HCT116 (cell line): ENCODE measurements at regions not wholly inside any gene's neighbourhood (a gene's known extent, or its start where the extent isn't known, plus 50 kb on each side); places are given as distances from the start of the nearest gene placed in this dataset.

Source experiments
- ATAC-seq: fragments of 200-7000 bp; cut with Tn5 transposase; 2 replicates; pipeline ENCODE4 v1.9.1; 2020; ENCODE audit warnings: mild to moderate bottlenecking, moderate library complexity
- BruUV-seq: library from RNA; stranded (reverse); fragments of 400-500 nt; replicated peaks from 2 replicates; lab custom pipeline; 2021; lab: Mats Ljungman, UMichigan
- CTCF ChIA-PET: fragments of 300-600 bp; sonication (Branson Sonifier 250); formaldehyde crosslinking; loops from one replicate; lab custom pipeline; 2021; ENCODE audit warnings: antibody characterized with exemption; lab: Charles Lee
- POLR2A ChIA-PET: fragments of 300-600, 350-600 bp; sonication (Branson Sonifier 250); formaldehyde crosslinking; loops from one replicate; lab custom pipeline; 2021; ENCODE audit warnings: antibody characterized with exemption; lab: Charles Lee
- RAD21 ChIA-PET, 2 experiments: fragments of 300-600 bp; sonication (Branson Sonifier 250); formaldehyde crosslinking; loops; one replicate each; lab custom pipeline; 2023; ENCODE audit warnings: low total read pairs in 2 of 2; ENCODE audit not compliant: uncharacterized antibody in 2 of 2, unreplicated experiment in 2 of 2, low non-redundant PET in 1 of 2; lab: Charles Lee
- DNase-seq: peaks from one replicate; pipeline ENCODE4 v3.0.0-alpha.2; 2010; ENCODE audit warnings: low read depth, low spot score
- H2AFZ ChIP-seq: fragments of 200-600 bp; shearing (Covaris generic), sonication (generic); 2 replicates; pipeline ENCODE4 v1.6.1; 2017; ENCODE audit warnings: low read depth, mixed run types, mixed read lengths, antibody characterized with exemption, low read length; ENCODE audit not compliant: poor library complexity, severe bottlenecking
- H3K27ac ChIP-seq: 2 replicates; pipeline ENCODE4 v1.5.1; 2012; ENCODE audit warnings: low read depth, low read length
- H3K27me3 ChIP-seq: fragments of 200-600 bp; sonication (generic); 2 replicates; pipeline ENCODE4 v1.6.1; 2016; ENCODE audit warnings: mixed run types, low read length, mixed read lengths; ENCODE audit not compliant: insufficient read depth
- H3K36me3 ChIP-seq, 2 experiments: fragments of 200-500 bp in 1 of 2; fragments of 200-600 bp in 1 of 2; sonication (Bioruptor generic) in 1 of 2; sonication (generic) in 1 of 2; 2 replicates each; pipeline versions ENCODE4 v1.5.1 to v1.6.1; 2014 to 2016; ENCODE audit warnings: low read length in 2 of 2, inconsistent platforms in 1 of 2, mixed read lengths in 1 of 2, mixed run types in 1 of 2; ENCODE audit not compliant: insufficient read depth in 2 of 2, control insufficient read depth in 1 of 2
- H3K4me1 ChIP-seq, 2 experiments: fragments of 200-600 bp in 1 of 2; sonication (generic) in 1 of 2; 2 replicates each; pipeline versions ENCODE4 v1.5.1 to v1.6.1; 2012 to 2017; ENCODE audit warnings: low read length in 2 of 2, inconsistent platforms in 1 of 2, mild to moderate bottlenecking in 1 of 2, mixed read lengths in 1 of 2, mixed run types in 1 of 2, moderate library complexity in 1 of 2; ENCODE audit not compliant: insufficient read depth in 2 of 2, control insufficient read depth in 1 of 2
- H3K4me2 ChIP-seq: fragments of 200-600 bp; sonication (generic); 2 replicates; pipeline ENCODE4 v1.6.1; 2017; ENCODE audit warnings: mixed run types, low read length, mixed read lengths
- H3K4me3 ChIP-seq, 2 experiments: fragments of 200-600 bp in 1 of 2; sonication (generic) in 1 of 2; replicated peaks in 1 of 2; 2 replicates each; pipeline ENCODE4 v1.5.1; 2011 to 2016; ENCODE audit warnings: low read length in 2 of 2, control low read depth in 1 of 2, low read depth in 1 of 2, mild to moderate bottlenecking in 1 of 2, mixed read lengths in 1 of 2, mixed run types in 1 of 2
- H3K79me2 ChIP-seq: fragments of 200-600 bp; sonication (generic); 2 replicates; pipeline ENCODE4 v1.6.1; 2017; ENCODE audit warnings: mild to moderate bottlenecking, mixed run types, low read length, moderate library complexity, mixed read lengths; ENCODE audit not compliant: insufficient read depth
- H3K9ac ChIP-seq: fragments of 200-600 bp; sonication (generic); 2 replicates; pipeline ENCODE4 v1.6.1; 2016; ENCODE audit warnings: low read length, mixed read lengths
- H3K9me2 ChIP-seq: fragments of 200-600 bp; sonication (generic), shearing (Covaris generic); 2 replicates; pipeline ENCODE4 v1.6.1; 2017; ENCODE audit warnings: mixed run types, mild to moderate bottlenecking, moderate library complexity; ENCODE audit not compliant: insufficient read depth
- H3K9me3 ChIP-seq, 2 experiments: fragments of 200-500 bp in 1 of 2; fragments of 200-600 bp in 1 of 2; sonication (Bioruptor generic) in 1 of 2; sonication (generic) in 1 of 2; 2 replicates each; pipeline ENCODE4 v1.6.1; 2014 to 2017; ENCODE audit warnings: low read length in 2 of 2, mixed read lengths in 2 of 2, inconsistent platforms in 1 of 2, low read depth in 1 of 2, mild to moderate bottlenecking in 1 of 2, mixed run types in 1 of 2, moderate library complexity in 1 of 2; ENCODE audit not compliant: control insufficient read depth in 1 of 2, insufficient read depth in 1 of 2
- H4K20me1 ChIP-seq: fragments of 200-600 bp; sonication (generic), shearing (Covaris generic); 2 replicates; pipeline ENCODE4 v1.6.1; 2017; ENCODE audit warnings: mixed run types, mild to moderate bottlenecking, moderate library complexity; ENCODE audit not compliant: insufficient read depth
- EGR1 ChIP-seq: IDR thresholded peaks from 2 replicates; pipeline ENCODE4 v1.6.1; 2012; ENCODE audit warnings: low read depth
- POLR2AphosphoS5 ChIP-seq: IDR thresholded peaks from 2 replicates; pipeline ENCODE4 v1.6.1; 2011; ENCODE audit warnings: mild to moderate bottlenecking, low read depth, low read length, moderate library complexity
- RAD21 ChIP-seq: IDR thresholded peaks from 2 replicates; pipeline ENCODE4 v1.6.1; 2012; ENCODE audit warnings: low read depth, mild to moderate bottlenecking
- SIN3A ChIP-seq: IDR thresholded peaks from 2 replicates; pipeline ENCODE4 v1.6.1; 2012; ENCODE audit warnings: low read depth
- SRF ChIP-seq: IDR thresholded peaks from 2 replicates; pipeline ENCODE4 v1.6.1; 2012; ENCODE audit warnings: low read depth
- TCF7L2 ChIP-seq: IDR thresholded peaks from 2 replicates; pipeline ENCODE4 v1.7.0; 2011; ENCODE audit warnings: borderline replicate concordance, inconsistent platforms; ENCODE audit not compliant: insufficient read depth, insufficient read length; ENCODE audit errors: extremely low read depth
- YY1 ChIP-seq: IDR thresholded peaks from 2 replicates; pipeline ENCODE4 v1.6.1; 2011; ENCODE audit warnings: low read length, low read depth, moderate library complexity, mild to moderate bottlenecking; ENCODE audit not compliant: insufficient replicate concordance; ENCODE audit errors: extremely low read depth
- intact Hi-C: fragments of 100-400 bp; cut with micrococcal nuclease; formaldehyde crosslinking; loops from 2 replicates; pipeline ENCODE4 v1.10.0; 2022
- TF ChIP-seq, protein P1 (sequence below): IDR thresholded peaks from 2 replicates; pipeline ENCODE4 v1.6.1; 2011; ENCODE audit warnings: mild to moderate bottlenecking, low read length, moderate library complexity; ENCODE audit not compliant: insufficient replicate concordance; ENCODE audit errors: extremely low read depth

- H3K4me2 ChIP-seq = no peak overlapping the region
- no TSS peak for BruUV-seq
- intact Hi-C loops = no loop called here
- TF ChIP-seq TCF7L2 = no peak
- TF ChIP-seq SIN3A = no peak
- TF ChIP-seq EGR1 = no peak
- TF ChIP-seq SRF = no peak
- TF ChIP-seq, protein P1, sequence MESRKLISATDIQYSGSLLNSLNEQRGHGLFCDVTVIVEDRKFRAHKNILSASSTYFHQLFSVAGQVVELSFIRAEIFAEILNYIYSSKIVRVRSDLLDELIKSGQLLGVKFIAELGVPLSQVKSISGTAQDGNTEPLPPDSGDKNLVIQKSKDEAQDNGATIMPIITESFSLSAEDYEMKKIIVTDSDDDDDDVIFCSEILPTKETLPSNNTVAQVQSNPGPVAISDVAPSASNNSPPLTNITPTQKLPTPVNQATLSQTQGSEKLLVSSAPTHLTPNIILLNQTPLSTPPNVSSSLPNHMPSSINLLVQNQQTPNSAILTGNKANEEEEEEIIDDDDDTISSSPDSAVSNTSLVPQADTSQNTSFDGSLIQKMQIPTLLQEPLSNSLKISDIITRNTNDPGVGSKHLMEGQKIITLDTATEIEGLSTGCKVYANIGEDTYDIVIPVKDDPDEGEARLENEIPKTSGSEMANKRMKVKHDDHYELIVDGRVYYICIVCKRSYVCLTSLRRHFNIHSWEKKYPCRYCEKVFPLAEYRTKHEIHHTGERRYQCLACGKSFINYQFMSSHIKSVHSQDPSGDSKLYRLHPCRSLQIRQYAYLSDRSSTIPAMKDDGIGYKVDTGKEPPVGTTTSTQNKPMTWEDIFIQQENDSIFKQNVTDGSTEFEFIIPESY = no peak
- TF ChIP-seq POLR2AphosphoS5 = no peak
- TF ChIP-seq RAD21 = no peak
- H3K9ac ChIP-seq = no peak overlapping the region
- no peak overlapping the region for H3K27ac ChIP-seq
- H3K79me2 ChIP-seq = no peaks in the 10 kb centered on the region
- no peaks in the 10 kb centered on the region for H3K4me1 ChIP-seq
- ChIA-PET POLR2A (no interaction called here), RAD21 (no interaction called here), CTCF (no interaction called here)
- no peak overlapping the region for H3K4me3 ChIP-seq
- DNase-seq = no peak
- no peaks in the 10 kb centered on the region for H4K20me1 ChIP-seq
- no peaks in the 10 kb centered on the region for H3K9me2 ChIP-seq
- H3K36me3 ChIP-seq = no peaks in the 10 kb centered on the region
- no peaks in the 10 kb centered on the region for H3K27me3 ChIP-seq
- ATAC-seq = no peak
- no peaks in the 10 kb centered on the region for H3K9me3 ChIP-seq
- H2AFZ ChIP-seq = no peak overlapping the region
These were observed 641.9 kb upstream of the NR3C2 start for GRCh38 chr4:149084144-149084543.

DNA sequence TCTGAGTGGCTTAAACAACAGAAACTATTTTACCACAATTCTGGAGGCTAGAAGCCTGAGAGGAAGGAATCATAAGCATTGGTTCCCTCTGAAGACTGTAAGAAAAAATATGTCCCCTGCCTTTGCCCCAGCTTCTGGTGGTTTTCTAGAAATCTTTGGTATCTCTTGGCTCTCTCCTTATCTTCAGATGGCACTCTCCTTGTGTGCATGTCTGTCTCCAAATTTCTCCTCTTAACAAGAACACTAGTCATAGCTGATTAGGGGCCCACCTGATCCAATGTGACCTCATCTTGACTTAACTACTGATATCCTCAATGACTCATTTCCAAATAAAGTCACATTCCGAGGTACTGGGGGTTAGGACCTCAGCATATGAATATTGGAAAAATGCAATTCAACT is 635.0 kb upstream of the NR3C2 start:
- H4K20me1 ChIP-seq = no peaks in the 10 kb centered on the region
- ATAC-seq = no peak
- no peak overlapping the region for H3K9ac ChIP-seq
- ChIA-PET RAD21 (no interaction called here), POLR2A (no interaction called here), CTCF (no interaction called here)
- TF ChIP-seq YY1 = no peak
- H3K27ac ChIP-seq = no peak overlapping the region
- intact Hi-C loops = no loop called here
- H3K4me3 ChIP-seq = no peak overlapping the region
- H3K9me3 ChIP-seq = no peaks in the 10 kb centered on the region
- H3K4me2 ChIP-seq = no peak overlapping the region
- no peak overlapping the region for H2AFZ ChIP-seq
- H3K79me2 ChIP-seq = no peaks in the 10 kb centered on the region
- no TSS peak for BruUV-seq
- H3K27me3 ChIP-seq = no peaks in the 10 kb centered on the region
- H3K4me1 ChIP-seq = no peaks in the 10 kb centered on the region
- no peaks in the 10 kb centered on the region for H3K9me2 ChIP-seq
- no peak for DNase-seq
- H3K36me3 ChIP-seq = no peaks in the 10 kb centered on the region
